Activated CD8-positive, alpha-beta memory T cell treated with anti-CD3 and anti-CD28 coated beads for 4 hours (primary cell): ENCODE measurements at regions not wholly inside any gene's neighbourhood (a gene's known extent, or its start where the extent isn't known, plus 50 kb on each side); places are given as distances from the start of the nearest gene placed in this dataset.
A peak's percentile ranks its signal among the peaks of the same experiment; 100 is the strongest.

ENCODE experiments used
- DNase-seq, 2 donors: peaks; one replicate each; pipeline ENCODE4 v3.0.0-alpha.2; 2020; ENCODE audit warnings: low read depth in 2 of 2

GRCh38 chr1:98073823-98074222, 153.0 kb upstream of the DPYD start:
- DNase-seq: no peak

- no peak for DNase-seq
Measured at GRCh38 chr1:98073106-98073505, 152.3 kb upstream of the DPYD start.

GRCh38 chr1:98072047-98072446, 151.2 kb upstream of the DPYD start:
- no peak for DNase-seq

GRCh38 chr1:98068016-98068415, 147.2 kb upstream of the DPYD start:
- no peak for DNase-seq

- no peak for DNase-seq
Measured at GRCh38 chr1:98066911-98067310, 146.1 kb upstream of the DPYD start.

- no peak for DNase-seq
Measured at GRCh38 chr1:98059620-98060019, 138.8 kb upstream of the DPYD start.

- no peak for DNase-seq
Measured at GRCh38 chr1:98058676-98059075, 137.8 kb upstream of the DPYD start.

- no peak for DNase-seq
Measured at GRCh38 chr1:98057236-98057910, 136.5 kb upstream of the DPYD start.

GRCh38 chr1:98056781-98057180, 135.9 kb upstream of the DPYD start:
- no peak for DNase-seq

GRCh38 chr1:98055457-98055856, 134.6 kb upstream of the DPYD start:
- DNase-seq: no peak

GRCh38 chr1:98054786-98055185, 134.0 kb upstream of the DPYD start:
- no peak for DNase-seq

- DNase-seq: no peak
Measured at GRCh38 chr1:98054367-98054701, 133.5 kb upstream of the DPYD start.

- no peak for DNase-seq
Measured at GRCh38 chr1:98053471-98054366, 132.9 kb upstream of the DPYD start.

GRCh38 chr1:98051065-98051675, 130.3 kb upstream of the DPYD start:
- peak in 1 of 2 donors; percentile 47 for DNase-seq

GRCh38 chr1:98049370-98050135, 128.7 kb upstream of the DPYD start:
- no peak for DNase-seq

GRCh38 chr1:98048751-98049325, 128.0 kb upstream of the DPYD start:
- DNase-seq: no peak

GRCh38 chr1:98048244-98048643, 127.4 kb upstream of the DPYD start:
- DNase-seq: peak in 1 of 2 donors; percentile 24

GRCh38 chr1:98047171-98047570, 126.3 kb upstream of the DPYD start:
- DNase-seq: no peak

- no peak for DNase-seq
Measured at GRCh38 chr1:98045767-98046641, 125.2 kb upstream of the DPYD start.

- no peak for DNase-seq
Measured at GRCh38 chr1:98045211-98045766, 124.5 kb upstream of the DPYD start.
